HCT116 (cell line): ENCODE measurements at regions not wholly inside any gene's neighbourhood (a gene's known extent, or its start where the extent isn't known, plus 50 kb on each side); places are given as distances from the start of the nearest gene placed in this dataset.

ENCODE experiments used
- ATAC-seq: fragments of 200-7000 bp; cut with Tn5 transposase; 2 replicates; pipeline ENCODE4 v1.9.1; 2020; ENCODE audit warnings: mild to moderate bottlenecking, moderate library complexity
- BruUV-seq: library from RNA; stranded (reverse); fragments of 400-500 nt; replicated peaks from 2 replicates; lab custom pipeline; 2021; lab: Mats Ljungman, UMichigan
- CTCF ChIA-PET: fragments of 300-600 bp; sonication (Branson Sonifier 250); formaldehyde crosslinking; loops from one replicate; lab custom pipeline; 2021; ENCODE audit warnings: antibody characterized with exemption; lab: Charles Lee
- POLR2A ChIA-PET: fragments of 300-600, 350-600 bp; sonication (Branson Sonifier 250); formaldehyde crosslinking; loops from one replicate; lab custom pipeline; 2021; ENCODE audit warnings: antibody characterized with exemption; lab: Charles Lee
- RAD21 ChIA-PET, 2 experiments: fragments of 300-600 bp; sonication (Branson Sonifier 250); formaldehyde crosslinking; loops; one replicate each; lab custom pipeline; 2023; ENCODE audit warnings: low total read pairs in 2 of 2; ENCODE audit not compliant: uncharacterized antibody in 2 of 2, unreplicated experiment in 2 of 2, low non-redundant PET in 1 of 2; lab: Charles Lee
- DNase-seq: peaks from one replicate; pipeline ENCODE4 v3.0.0-alpha.2; 2010; ENCODE audit warnings: low read depth, low spot score
- H2AFZ ChIP-seq: fragments of 200-600 bp; shearing (Covaris generic), sonication (generic); 2 replicates; pipeline ENCODE4 v1.6.1; 2017; ENCODE audit warnings: low read depth, mixed run types, mixed read lengths, antibody characterized with exemption, low read length; ENCODE audit not compliant: poor library complexity, severe bottlenecking
- H3K27ac ChIP-seq: 2 replicates; pipeline ENCODE4 v1.5.1; 2012; ENCODE audit warnings: low read depth, low read length
- H3K27me3 ChIP-seq: fragments of 200-600 bp; sonication (generic); 2 replicates; pipeline ENCODE4 v1.6.1; 2016; ENCODE audit warnings: mixed run types, low read length, mixed read lengths; ENCODE audit not compliant: insufficient read depth
- H3K36me3 ChIP-seq, 2 experiments: fragments of 200-500 bp in 1 of 2; fragments of 200-600 bp in 1 of 2; sonication (Bioruptor generic) in 1 of 2; sonication (generic) in 1 of 2; 2 replicates each; pipeline versions ENCODE4 v1.5.1 to v1.6.1; 2014 to 2016; ENCODE audit warnings: low read length in 2 of 2, inconsistent platforms in 1 of 2, mixed read lengths in 1 of 2, mixed run types in 1 of 2; ENCODE audit not compliant: insufficient read depth in 2 of 2, control insufficient read depth in 1 of 2
- H3K4me1 ChIP-seq, 2 experiments: fragments of 200-600 bp in 1 of 2; sonication (generic) in 1 of 2; 2 replicates each; pipeline versions ENCODE4 v1.5.1 to v1.6.1; 2012 to 2017; ENCODE audit warnings: low read length in 2 of 2, inconsistent platforms in 1 of 2, mild to moderate bottlenecking in 1 of 2, mixed read lengths in 1 of 2, mixed run types in 1 of 2, moderate library complexity in 1 of 2; ENCODE audit not compliant: insufficient read depth in 2 of 2, control insufficient read depth in 1 of 2
- H3K4me2 ChIP-seq: fragments of 200-600 bp; sonication (generic); 2 replicates; pipeline ENCODE4 v1.6.1; 2017; ENCODE audit warnings: mixed run types, low read length, mixed read lengths
- H3K4me3 ChIP-seq, 2 experiments: fragments of 200-600 bp in 1 of 2; sonication (generic) in 1 of 2; replicated peaks in 1 of 2; 2 replicates each; pipeline ENCODE4 v1.5.1; 2011 to 2016; ENCODE audit warnings: low read length in 2 of 2, control low read depth in 1 of 2, low read depth in 1 of 2, mild to moderate bottlenecking in 1 of 2, mixed read lengths in 1 of 2, mixed run types in 1 of 2
- H3K79me2 ChIP-seq: fragments of 200-600 bp; sonication (generic); 2 replicates; pipeline ENCODE4 v1.6.1; 2017; ENCODE audit warnings: mild to moderate bottlenecking, mixed run types, low read length, moderate library complexity, mixed read lengths; ENCODE audit not compliant: insufficient read depth
- H3K9ac ChIP-seq: fragments of 200-600 bp; sonication (generic); 2 replicates; pipeline ENCODE4 v1.6.1; 2016; ENCODE audit warnings: low read length, mixed read lengths
- H3K9me2 ChIP-seq: fragments of 200-600 bp; sonication (generic), shearing (Covaris generic); 2 replicates; pipeline ENCODE4 v1.6.1; 2017; ENCODE audit warnings: mixed run types, mild to moderate bottlenecking, moderate library complexity; ENCODE audit not compliant: insufficient read depth
- H3K9me3 ChIP-seq, 2 experiments: fragments of 200-500 bp in 1 of 2; fragments of 200-600 bp in 1 of 2; sonication (Bioruptor generic) in 1 of 2; sonication (generic) in 1 of 2; 2 replicates each; pipeline ENCODE4 v1.6.1; 2014 to 2017; ENCODE audit warnings: low read length in 2 of 2, mixed read lengths in 2 of 2, inconsistent platforms in 1 of 2, low read depth in 1 of 2, mild to moderate bottlenecking in 1 of 2, mixed run types in 1 of 2, moderate library complexity in 1 of 2; ENCODE audit not compliant: control insufficient read depth in 1 of 2, insufficient read depth in 1 of 2
- H4K20me1 ChIP-seq: fragments of 200-600 bp; sonication (generic), shearing (Covaris generic); 2 replicates; pipeline ENCODE4 v1.6.1; 2017; ENCODE audit warnings: mixed run types, mild to moderate bottlenecking, moderate library complexity; ENCODE audit not compliant: insufficient read depth
- ATF3 ChIP-seq: IDR thresholded peaks from 2 replicates; pipeline ENCODE4 v1.6.1; 2012
- CEBPB ChIP-seq: IDR thresholded peaks from 2 replicates; pipeline ENCODE4 v1.6.1; 2012; ENCODE audit warnings: low read depth
- EGR1 ChIP-seq: IDR thresholded peaks from 2 replicates; pipeline ENCODE4 v1.6.1; 2012; ENCODE audit warnings: low read depth
- ELF1 ChIP-seq: IDR thresholded peaks from 2 replicates; pipeline ENCODE4 v1.6.1; 2012; ENCODE audit warnings: low read depth, borderline replicate concordance
- EZH2 ChIP-seq: fragments of 200-600 bp; sonication (generic); IDR thresholded peaks from 2 replicates; pipeline ENCODE4 v1.6.1; 2017; ENCODE audit warnings: antibody characterized with exemption, mixed run types
- POLR2A ChIP-seq: IDR thresholded peaks from 2 replicates; pipeline ENCODE4 v1.7.0; 2011; ENCODE audit warnings: borderline replicate concordance; ENCODE audit not compliant: insufficient read depth, insufficient read length; ENCODE audit errors: extremely low read depth
- POLR2AphosphoS5 ChIP-seq: IDR thresholded peaks from 2 replicates; pipeline ENCODE4 v1.6.1; 2011; ENCODE audit warnings: mild to moderate bottlenecking, low read depth, low read length, moderate library complexity
- REST ChIP-seq: IDR thresholded peaks from 2 replicates; pipeline ENCODE4 v1.6.1; 2012; ENCODE audit warnings: low read depth
- SRF ChIP-seq: IDR thresholded peaks from 2 replicates; pipeline ENCODE4 v1.6.1; 2012; ENCODE audit warnings: low read depth
- TCF7L2 ChIP-seq: IDR thresholded peaks from 2 replicates; pipeline ENCODE4 v1.7.0; 2011; ENCODE audit warnings: borderline replicate concordance, inconsistent platforms; ENCODE audit not compliant: insufficient read depth, insufficient read length; ENCODE audit errors: extremely low read depth
- ZBTB33 ChIP-seq: IDR thresholded peaks from 2 replicates; pipeline ENCODE4 v1.6.1; 2011; ENCODE audit warnings: mild to moderate bottlenecking, low read length, moderate library complexity; ENCODE audit not compliant: insufficient replicate concordance; ENCODE audit errors: extremely low read depth
- ZNF274 ChIP-seq: fragments of 200-500 bp; sonication (Bioruptor generic); IDR thresholded peaks from 2 replicates; pipeline ENCODE4 v1.6.1; 2014; ENCODE audit warnings: mild to moderate bottlenecking, low read depth, low read length, inconsistent platforms
- intact Hi-C: fragments of 100-400 bp; cut with micrococcal nuclease; formaldehyde crosslinking; loops from 2 replicates; pipeline ENCODE4 v1.10.0; 2022

GRCh38 chr11:71366076-71366475 lies 82.1 kb downstream of the DHCR7 start:
- no peaks in the 10 kb centered on the region for H3K36me3 ChIP-seq
- no TSS peak for BruUV-seq
- ChIA-PET RAD21 (no interaction called here), CTCF (no interaction called here), POLR2A (no interaction called here)
- no peak overlapping the region for H3K4me2 ChIP-seq
- no peak overlapping the region for H3K9ac ChIP-seq
- no peak overlapping the region for H2AFZ ChIP-seq
- no peaks in the 10 kb centered on the region for H4K20me1 ChIP-seq
- DNase-seq (no peak), ATAC-seq (no peak)
- no peaks in the 10 kb centered on the region for H3K9me2 ChIP-seq
- no peak overlapping the region for H3K4me3 ChIP-seq
- no peaks in the 10 kb centered on the region; the same call in 1 of the 2 replicates for H3K27me3 ChIP-seq
- no peak overlapping the region for H3K27ac ChIP-seq
- no peaks in the 10 kb centered on the region for H3K79me2 ChIP-seq
- H3K9me3 ChIP-seq = no peaks in the 10 kb centered on the region
- TF ChIP-seq ZBTB33 = no peak
- no peak for TF ChIP-seq EZH2
- no peak for TF ChIP-seq ELF1
- no peak for TF ChIP-seq REST
- no peak for TF ChIP-seq SRF
- no peak for TF ChIP-seq POLR2A
- TF ChIP-seq ZNF274 = no peak
- TF ChIP-seq TCF7L2 = no peak
- TF ChIP-seq EGR1 = no peak
- TF ChIP-seq POLR2AphosphoS5 = no peak
- TF ChIP-seq CEBPB = no peak
- TF ChIP-seq ATF3 = no peak
- H3K4me1 ChIP-seq = no peaks in the 10 kb centered on the region
- intact Hi-C loops = no loop called here
